PFSK-1 (cell line): ENCODE measurements at regions not wholly inside any gene's neighbourhood (a gene's known extent, or its start where the extent isn't known, plus 50 kb on each side); places are given as distances from the start of the nearest gene placed in this dataset.

Source experiments
- POLR2AphosphoS5 ChIP-seq: IDR thresholded peaks from 2 replicates; pipeline ENCODE4 v1.6.1; 2012; ENCODE audit warnings: low read depth, mild to moderate bottlenecking, control low read depth, low read length, moderate library complexity
- SIN3A ChIP-seq: IDR thresholded peaks from 2 replicates; pipeline ENCODE4 v1.6.1; 2012; ENCODE audit warnings: mild to moderate bottlenecking, low read length, moderate library complexity, borderline replicate concordance; ENCODE audit not compliant: insufficient read depth

DNA sequence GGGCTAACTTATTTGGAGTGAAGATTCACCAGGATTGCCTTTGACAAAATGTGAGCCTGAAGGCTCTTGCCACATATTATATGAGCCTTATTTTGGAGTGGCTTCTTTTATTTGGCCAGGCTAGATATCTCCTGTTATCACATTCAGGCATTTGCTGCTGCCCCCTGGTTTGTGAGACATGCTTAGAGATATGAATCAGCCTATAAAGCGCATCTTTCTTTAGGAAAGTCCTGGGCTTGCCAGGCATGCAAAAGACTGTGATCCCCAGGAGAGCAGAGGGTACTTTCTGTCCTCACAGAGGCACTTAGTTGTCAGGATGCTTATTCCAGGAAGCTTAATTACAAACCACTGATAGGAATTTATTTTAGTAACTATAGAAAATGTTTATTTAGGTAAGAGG lies 333.3 kb downstream of the FAT3 start:
- TF ChIP-seq POLR2AphosphoS5, result no peak
- TF ChIP-seq SIN3A, result no peak
